AG04449 (cell line): ENCODE measurements at regions not wholly inside any gene's neighbourhood (a gene's known extent, or its start where the extent isn't known, plus 50 kb on each side); places are given as distances from the start of the nearest gene placed in this dataset.

Source experiments
- CTCF ChIA-PET: fragments of 350-600 bp; formaldehyde crosslinking; extraction: SDS; loops from one replicate; lab custom pipeline; 2021; ENCODE audit warnings: antibody characterized with exemption; lab: Yijun Ruan, JAX
- POLR2A ChIA-PET: fragments of 400-600, 350-600 bp; formaldehyde crosslinking; extraction: SDS; loops from one replicate; lab custom pipeline; 2020; ENCODE audit warnings: antibody characterized with exemption, inconsistent platforms; lab: Yijun Ruan, JAX
- DNase-seq: peaks from one replicate; pipeline ENCODE4 v3.0.0-alpha.2; 2010; ENCODE audit warnings: low read depth, low spot score
- H3K4me3 ChIP-seq: 2 replicates; pipeline ENCODE4 v1.5.1; 2011; ENCODE audit warnings: low read depth, mild to moderate bottlenecking, control low read depth, low read length
- CTCF ChIP-seq: IDR thresholded peaks from one replicate; pipeline ENCODE4 v1.5.1; 2011; ENCODE audit warnings: mild to moderate bottlenecking, moderate library complexity, low read length, control low read depth, inconsistent platforms; ENCODE audit not compliant: insufficient read depth; ENCODE audit errors: missing control alignments

- DNase-seq: no peak
- H3K4me3 ChIP-seq: no peak overlapping the region
- no peak for TF ChIP-seq CTCF
- POLR2A ChIA-PET: no interaction called here
- CTCF ChIA-PET: no interaction called here
Observed at GRCh38 chr13:102945324-102945815, 99.5 kb downstream of the ERCC5 start.

- DNase-seq: no peak
- POLR2A ChIA-PET: no interaction called here
- H3K4me3 ChIP-seq: no peak overlapping the region
- TF ChIP-seq CTCF: no peak
- CTCF ChIA-PET: no interaction called here
Observed at GRCh38 chr13:102944821-102945220, 99.0 kb downstream of the ERCC5 start.

- CTCF ChIA-PET: no interaction called here
- DNase-seq: no peak
- H3K4me3 ChIP-seq: no peak overlapping the region
- TF ChIP-seq CTCF: no peak
- POLR2A ChIA-PET: no interaction called here
Observed at GRCh38 chr13:102940770-102941169, 94.9 kb downstream of the ERCC5 start.

GRCh38 chr13:102940143-102940542 lies 94.3 kb downstream of the ERCC5 start:
- no peak for DNase-seq
- no peak overlapping the region for H3K4me3 ChIP-seq
- ChIA-PET POLR2A (no interaction called here), CTCF (no interaction called here)
- no peak for TF ChIP-seq CTCF

- no peak for DNase-seq
- H3K4me3 ChIP-seq: no peak overlapping the region
- TF ChIP-seq CTCF: no peak
- ChIA-PET POLR2A (no interaction called here), CTCF (no interaction called here)
Observed at GRCh38 chr13:102935896-102936321, 90.1 kb downstream of the ERCC5 start.

- TF ChIP-seq CTCF: no peak
- POLR2A ChIA-PET: no interaction called here
- CTCF ChIA-PET: no interaction called here
- no peak for DNase-seq
- no peak overlapping the region for H3K4me3 ChIP-seq
Observed at GRCh38 chr13:102933523-102933922, 87.7 kb downstream of the ERCC5 start.

- DNase-seq: no peak
Observed at GRCh38 chr13:102933122-102933521, 87.3 kb downstream of the ERCC5 start.

More at GRCh38 chr13:102933122-102933521, 87.3 kb downstream of the ERCC5 start:
- ChIA-PET POLR2A (no interaction called here), CTCF (no interaction called here)
- H3K4me3 ChIP-seq: no peak overlapping the region
- TF ChIP-seq CTCF: no peak
